Sigmoid colon (tissue), 4 donors: ENCODE measurements at regions not wholly inside any gene's neighbourhood (a gene's known extent, or its start where the extent isn't known, plus 50 kb on each side); places are given as distances from the start of the nearest gene placed in this dataset.

Experiments used
- CTCF ChIP-seq, 4 experiments: fragments of 450-650 bp in 3 of 4; fragments of 200-600 bp in 1 of 4; IDR thresholded peaks; one replicate each; pipeline ENCODE4 v1.5.1; 2016 to 2019; ENCODE audit warnings: antibody characterized with exemption in 4 of 4, mild to moderate bottlenecking in 3 of 4, moderate library complexity in 2 of 4
- EP300 ChIP-seq, 4 donors: sonication (generic); formaldehyde crosslinking; IDR thresholded peaks; one replicate each; pipeline ENCODE4 v1.6.1; 2017; ENCODE audit warnings: antibody characterized with exemption in 4 of 4
- POLR2A ChIP-seq, 2 donors: fragments of 450-650 bp; IDR thresholded peaks; one replicate each; pipeline ENCODE4 v1.6.1; 2016; ENCODE audit warnings: antibody characterized with exemption in 2 of 2, mild to moderate bottlenecking in 2 of 2, moderate library complexity in 2 of 2
- POLR2AphosphoS5 ChIP-seq, 4 donors: sonication (generic); formaldehyde crosslinking; IDR thresholded peaks; one replicate each; pipeline ENCODE4 v1.6.1; 2017; ENCODE audit warnings: antibody characterized with exemption in 4 of 4

GRCh38 chr1:112054510-112054909, 65.0 kb upstream of the KCND3 start:
- no peak for TF ChIP-seq POLR2A (IDR thresholded peaks at IDR 0.05)
- no peak for TF ChIP-seq CTCF (IDR thresholded peaks at IDR 0.05)
- TF ChIP-seq POLR2AphosphoS5 (IDR thresholded peaks at IDR 0.05): no peak
- no peak for TF ChIP-seq EP300 (IDR thresholded peaks at IDR 0.05)
